GM19468 (cell line): ENCODE measurements at regions not wholly inside any gene's neighbourhood (a gene's known extent, or its start where the extent isn't known, plus 50 kb on each side); places are given as distances from the start of the nearest gene placed in this dataset.

Experiments used
- ATAC-seq: cut with Tn5 transposase; IDR thresholded peaks from one replicate; pipeline ENCODE4 v1.9.1; 2021; ENCODE audit warnings: mild to moderate bottlenecking, moderate library complexity, moderate number of reproducible peaks; ENCODE audit not compliant: unreplicated experiment; ENCODE audit errors: extremely low read depth

- no peak for ATAC-seq
Measured at GRCh38 chr12:45102818-45103217, 51.9 kb upstream of the DBX2 start.

- ATAC-seq: no peak
Measured at GRCh38 chr12:45105996-45106395, 55.1 kb upstream of the DBX2 start.

- ATAC-seq: no peak
Measured at GRCh38 chr12:45112306-45112705, 61.4 kb upstream of the DBX2 start.

- no peak for ATAC-seq
Measured at GRCh38 chr12:45121224-45121623, 70.3 kb upstream of the DBX2 start.

GRCh38 chr12:45122768-45123380 is 72.0 kb upstream of the DBX2 start:
- no peak for ATAC-seq

GRCh38 chr12:45124485-45125155 is 73.7 kb upstream of the DBX2 start:
- no peak for ATAC-seq

- ATAC-seq: no peak
Measured at GRCh38 chr12:45125997-45126396, 75.1 kb upstream of the DBX2 start.

- ATAC-seq: no peak
Measured at GRCh38 chr12:45128637-45129036, 77.7 kb upstream of the DBX2 start.

GRCh38 chr12:45130881-45131281 is 80.0 kb upstream of the DBX2 start:
- ATAC-seq: peak; percentile 79

- ATAC-seq: no peak
Measured at GRCh38 chr12:45131506-45131905, 80.6 kb upstream of the DBX2 start.

GRCh38 chr12:45138609-45139008 is 77.3 kb upstream of the ANO6 start:
- ATAC-seq: no peak

- ATAC-seq: no peak
Measured at GRCh38 chr12:45148006-45148405, 67.9 kb upstream of the ANO6 start.

GRCh38 chr12:45148619-45149018 is 67.3 kb upstream of the ANO6 start:
- ATAC-seq: no peak

GRCh38 chr12:45165284-45165683 is 50.6 kb upstream of the ANO6 start:
- no peak for ATAC-seq

GRCh38 chr12:45166056-45166455 is 49.8 kb upstream of the ANO6 start:
- ATAC-seq: no peak
